ENCODE measurements at regions not wholly inside any gene's neighbourhood (a gene's known extent, or its start where the extent isn't known, plus 50 kb on each side); places are given as distances from the start of the nearest gene placed in this dataset.
"Not testable (repeated sequence)": the region's sequence is repeated elsewhere in the genome, so short reads cannot be mapped to it uniquely, and the experiment has no call there.

DNA sequence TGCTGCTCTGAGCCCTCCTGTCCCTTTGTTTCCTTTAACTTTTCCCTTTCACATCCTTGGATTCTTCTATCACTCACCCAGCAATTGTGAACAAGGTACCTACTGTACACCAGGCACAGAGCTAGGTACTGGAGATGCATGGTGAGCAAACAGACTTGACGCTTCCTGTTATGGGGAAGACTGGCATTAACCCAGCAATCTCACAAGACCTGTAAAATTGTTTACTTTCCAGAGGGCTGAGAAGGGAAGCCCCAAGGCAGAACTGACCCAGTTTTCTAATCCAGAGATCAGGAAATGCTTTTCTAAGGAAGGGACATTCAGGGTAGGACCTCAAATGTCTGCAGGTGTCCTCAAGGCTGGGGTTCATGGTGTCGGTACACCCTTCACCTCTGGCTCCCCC, 171.6 kb upstream of the KAZN start:
- POLR2A ChIA-PET (ENCODE audit: unreplicated experiment), result no interaction called here
- Histone ChIP-seq H3K4me2 (no peak overlapping the region), H3K27me3 (ENCODE audit: insufficient read depth, low read depth) (no peaks in the 10 kb centered on the region), H3K9me2 (ENCODE audit: insufficient read depth) (no peaks in the 10 kb centered on the region), H3K79me2 (ENCODE audit: low read depth) (no peaks in the 10 kb centered on the region), H3F3A (ENCODE audit: insufficient read depth, low read depth) (no peaks in the 10 kb centered on the region), H2AFZ (no peak overlapping the region), H3K36me3 (ENCODE audit: low read depth) (no peaks in the 10 kb centered on the region), H3K9me3 (ENCODE audit: insufficient read depth, low read depth) (no peaks in the 10 kb centered on the region), H3K4me3 (no peak overlapping the region), H3K4me1 (replicated peaks; ENCODE audit: insufficient read depth) (no peaks in the 10 kb centered on the region), H3K27ac (no peak overlapping the region), H4K20me1 (ENCODE audit: insufficient read depth) (no peaks in the 10 kb centered on the region)
- BruUV-seq (replicated peaks), result no TSS peak
- CTCF ChIA-PET, result no interaction called here
- no peak for DNase-seq
- TF ChIP-seq, protein P1, sequence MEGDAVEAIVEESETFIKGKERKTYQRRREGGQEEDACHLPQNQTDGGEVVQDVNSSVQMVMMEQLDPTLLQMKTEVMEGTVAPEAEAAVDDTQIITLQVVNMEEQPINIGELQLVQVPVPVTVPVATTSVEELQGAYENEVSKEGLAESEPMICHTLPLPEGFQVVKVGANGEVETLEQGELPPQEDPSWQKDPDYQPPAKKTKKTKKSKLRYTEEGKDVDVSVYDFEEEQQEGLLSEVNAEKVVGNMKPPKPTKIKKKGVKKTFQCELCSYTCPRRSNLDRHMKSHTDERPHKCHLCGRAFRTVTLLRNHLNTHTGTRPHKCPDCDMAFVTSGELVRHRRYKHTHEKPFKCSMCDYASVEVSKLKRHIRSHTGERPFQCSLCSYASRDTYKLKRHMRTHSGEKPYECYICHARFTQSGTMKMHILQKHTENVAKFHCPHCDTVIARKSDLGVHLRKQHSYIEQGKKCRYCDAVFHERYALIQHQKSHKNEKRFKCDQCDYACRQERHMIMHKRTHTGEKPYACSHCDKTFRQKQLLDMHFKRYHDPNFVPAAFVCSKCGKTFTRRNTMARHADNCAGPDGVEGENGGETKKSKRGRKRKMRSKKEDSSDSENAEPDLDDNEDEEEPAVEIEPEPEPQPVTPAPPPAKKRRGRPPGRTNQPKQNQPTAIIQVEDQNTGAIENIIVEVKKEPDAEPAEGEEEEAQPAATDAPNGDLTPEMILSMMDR (conservative IDR thresholded peaks at IDR 0.05), result no peak
- no peak for TF ChIP-seq EZH2 (IDR thresholded peaks at IDR 0.05; ENCODE audit: low read depth)
- intact Hi-C loops (cut with micrococcal nuclease; ENCODE audit: unreplicated experiment), result no loop called here

DNA sequence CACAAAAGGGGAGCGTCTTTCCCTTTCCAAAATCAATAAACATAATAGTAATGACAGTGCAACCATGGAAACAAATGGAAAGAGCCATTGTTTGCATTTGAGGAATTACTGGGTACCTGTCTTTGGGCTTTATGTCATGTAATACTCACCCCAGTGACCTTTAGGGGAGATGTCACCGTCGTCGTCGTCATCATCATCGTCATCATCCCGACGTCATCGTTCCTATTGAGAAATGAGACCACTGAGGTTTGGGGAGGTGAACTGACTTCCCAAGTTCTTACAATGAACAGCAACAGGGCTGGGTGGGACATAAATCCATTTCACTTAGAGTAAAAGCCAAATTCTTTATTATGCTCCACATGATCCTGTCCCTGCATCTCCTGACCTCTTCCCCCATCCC, 168.9 kb upstream of the KAZN start:
- no peak for DNase-seq
- Histone ChIP-seq H3K27ac (no peak overlapping the region), H3K9me2 (ENCODE audit: insufficient read depth) (no peaks in the 10 kb centered on the region), H3K4me3 (no peak overlapping the region), H4K20me1 (ENCODE audit: insufficient read depth) (no peaks in the 10 kb centered on the region), H3K4me1 (replicated peaks; ENCODE audit: insufficient read depth) (no peaks in the 10 kb centered on the region), H3K9me3 (ENCODE audit: insufficient read depth, low read depth) (no peaks in the 10 kb centered on the region), H3K27me3 (ENCODE audit: insufficient read depth, low read depth) (no peaks in the 10 kb centered on the region), H3K79me2 (ENCODE audit: low read depth) (no peaks in the 10 kb centered on the region), H3K36me3 (ENCODE audit: low read depth) (no peaks in the 10 kb centered on the region), H2AFZ (no peak overlapping the region), H3K4me2 (no peak overlapping the region), H3F3A (ENCODE audit: insufficient read depth, low read depth) (no peaks in the 10 kb centered on the region)
- TF ChIP-seq EZH2 (IDR thresholded peaks at IDR 0.05; ENCODE audit: low read depth), result no peak
- TF ChIP-seq, protein P1 (conservative IDR thresholded peaks at IDR 0.05), result no peak
- ChIA-PET CTCF (no interaction called here), POLR2A (ENCODE audit: unreplicated experiment) (no interaction called here)
- BruUV-seq (replicated peaks), result no TSS peak
- intact Hi-C loops (cut with micrococcal nuclease; ENCODE audit: unreplicated experiment), result no loop called here

DNA sequence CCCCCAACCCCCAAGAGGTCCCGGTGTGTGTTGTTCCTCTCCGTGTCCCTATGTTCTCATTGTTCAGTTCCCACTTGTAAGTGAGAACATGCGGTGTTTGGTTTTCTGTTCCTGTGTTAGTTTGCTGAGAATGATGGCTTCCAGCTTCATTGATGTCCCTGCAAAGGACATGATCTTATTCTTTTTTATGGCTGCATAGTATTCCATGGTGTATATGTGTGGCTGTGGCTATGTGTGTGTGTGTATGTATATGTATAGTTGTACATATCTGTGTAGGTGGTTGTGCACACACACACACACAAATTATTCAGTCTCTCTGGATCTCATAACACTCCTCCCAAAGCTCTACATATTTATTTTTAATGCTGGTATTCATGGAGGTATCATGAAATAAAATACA, 165.8 kb upstream of the KAZN start:
- H3K27me3 ChIP-seq (ENCODE audit: insufficient read depth, low read depth); H3K9me2 ChIP-seq (ENCODE audit: insufficient read depth); DNase-seq; H3F3A ChIP-seq (ENCODE audit: insufficient read depth, low read depth); BruUV-seq (replicated peaks); H2AFZ ChIP-seq; H3K4me2 ChIP-seq; H3K9me3 ChIP-seq (ENCODE audit: insufficient read depth, low read depth); H3K79me2 ChIP-seq (ENCODE audit: low read depth); H3K27ac ChIP-seq; intact Hi-C loops (cut with micrococcal nuclease; ENCODE audit: unreplicated experiment); H3K4me1 ChIP-seq (replicated peaks; ENCODE audit: insufficient read depth); POLR2A ChIA-PET (ENCODE audit: unreplicated experiment); H3K36me3 ChIP-seq (ENCODE audit: low read depth); H4K20me1 ChIP-seq (ENCODE audit: insufficient read depth); CTCF ChIA-PET; H3K4me3 ChIP-seq: not testable (repeated sequence)

DNA sequence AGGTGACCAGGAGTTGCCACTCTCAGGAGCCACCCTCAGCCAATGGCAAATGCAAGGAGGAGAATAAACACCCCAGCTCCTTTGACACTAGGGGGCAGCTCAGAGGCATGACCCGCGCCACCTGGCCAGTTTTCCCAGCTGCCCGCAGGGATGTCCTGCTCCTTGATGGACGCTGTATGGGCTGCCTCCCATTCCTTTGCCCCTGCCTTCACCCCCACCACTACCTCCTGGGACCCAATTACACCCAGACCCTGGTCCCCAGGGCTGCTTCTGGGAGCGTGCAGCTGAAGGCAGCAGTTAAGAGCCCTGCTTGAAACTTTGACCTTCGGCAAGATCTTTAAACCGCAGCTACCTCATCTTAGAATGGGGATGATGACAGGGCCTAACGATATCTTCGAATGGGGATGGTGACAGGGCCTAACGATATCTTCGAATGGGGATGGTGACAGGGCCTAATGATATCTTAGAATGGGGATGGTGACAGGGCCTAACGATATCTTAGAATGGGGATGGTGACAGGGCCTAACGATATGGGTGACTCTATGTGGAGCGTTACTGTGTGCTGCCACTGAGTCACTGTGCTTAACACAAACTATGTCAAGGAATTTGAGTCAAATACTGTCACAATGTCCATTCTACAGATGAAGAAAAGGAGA, 163.0 kb upstream of the KAZN start:
- no peak for TF ChIP-seq EZH2 (IDR thresholded peaks at IDR 0.05; ENCODE audit: low read depth)
- TF ChIP-seq, protein P1 (conservative IDR thresholded peaks at IDR 0.05), result 0 out of 2 replicates have a peak, but pooled peaks have one; percentile 14
- no TSS peak for BruUV-seq (replicated peaks)
- Histone ChIP-seq H3K9me3 (ENCODE audit: insufficient read depth, low read depth) (no peaks in the 10 kb centered on the region), H2AFZ (no peak overlapping the region), H3K27me3 (ENCODE audit: insufficient read depth, low read depth) (peaks cover 6% of the 10 kb centered on the region; the same call in 1 of the 2 replicates), H3F3A (ENCODE audit: insufficient read depth, low read depth) (no peaks in the 10 kb centered on the region), H3K4me2 (no peak overlapping the region), H3K9me2 (ENCODE audit: insufficient read depth) (no peaks in the 10 kb centered on the region), H3K79me2 (ENCODE audit: low read depth) (no peaks in the 10 kb centered on the region), H4K20me1 (ENCODE audit: insufficient read depth) (no peaks in the 10 kb centered on the region), H3K4me1 (replicated peaks; ENCODE audit: insufficient read depth) (no peaks in the 10 kb centered on the region), H3K4me3 (no peak overlapping the region), H3K36me3 (ENCODE audit: low read depth) (no peaks in the 10 kb centered on the region), H3K27ac (no peak overlapping the region)
- ChIA-PET CTCF (no interaction called here), POLR2A (ENCODE audit: unreplicated experiment) (no interaction called here)
- intact Hi-C loops (cut with micrococcal nuclease; ENCODE audit: unreplicated experiment), result no loop called here
- DNase-seq, result peak in 1 of 2 experiments; percentile 2

All from PC-9 (cell line).